ENCODE measurements at regions not wholly inside any gene's neighbourhood (a gene's known extent, or its start where the extent isn't known, plus 50 kb on each side); places are given as distances from the start of the nearest gene placed in this dataset.

GRCh38 chr13:105231579-105231978, 1303.9 kb downstream of the EFNB2 start:
- Histone ChIP-seq H3K9ac (ENCODE audit: low read length) (no peak overlapping the region), H4K20me1 (ENCODE audit: insufficient read depth, low read length) (no peaks in the 10 kb centered on the region), H3K4me3 (ENCODE audit: low read length) (no peak overlapping the region), H3K9me3 (ENCODE audit: insufficient read depth, low read length) (no peaks in the 10 kb centered on the region), H3K36me3 (replicated peaks; ENCODE audit: low read depth, low read length) (no peaks in the 10 kb centered on the region), H3K4me2 (ENCODE audit: low read length) (no peak overlapping the region), H3K27ac (ENCODE audit: low read length) (no peak overlapping the region), H3K4me1 (ENCODE audit: low read length) (no peaks in the 10 kb centered on the region), H2AFZ (ENCODE audit: low read depth, low read length) (no peak overlapping the region), H3K79me2 (ENCODE audit: low read length) (no peaks in the 10 kb centered on the region), H3K27me3 (ENCODE audit: low read depth, low read length) (no peaks in the 10 kb centered on the region)
- no peak for TF ChIP-seq CTCF (IDR thresholded peaks at IDR 0.05; ENCODE audit: low read depth, low read length)
- no peak for TF ChIP-seq EZH2phosphoT487 (IDR thresholded peaks at IDR 0.05; ENCODE audit: low read depth)

GRCh38 chr13:105220881-105221280, 1314.6 kb downstream of the EFNB2 start:
- H4K20me1 ChIP-seq (ENCODE audit: insufficient read depth, low read length), result no peaks in the 10 kb centered on the region
- H3K9ac ChIP-seq (ENCODE audit: low read length), result no peak overlapping the region
- no peak for TF ChIP-seq CTCF (IDR thresholded peaks at IDR 0.05; ENCODE audit: low read depth, low read length)
- TF ChIP-seq EZH2phosphoT487 (IDR thresholded peaks at IDR 0.05; ENCODE audit: low read depth), result no peak
- H3K4me3 ChIP-seq (ENCODE audit: low read length), result no peak overlapping the region
- H3K36me3 ChIP-seq (replicated peaks; ENCODE audit: low read depth, low read length), result no peaks in the 10 kb centered on the region
- no peaks in the 10 kb centered on the region for H3K27me3 ChIP-seq (ENCODE audit: low read depth, low read length)
- no peak overlapping the region for H3K4me2 ChIP-seq (ENCODE audit: low read length)
- H2AFZ ChIP-seq (ENCODE audit: low read depth, low read length), result 0 out of 2 replicates have a peak overlapping the region, but pooled peaks have one; percentile 57
- H3K79me2 ChIP-seq (ENCODE audit: low read length), result no peaks in the 10 kb centered on the region
- no peak overlapping the region for H3K27ac ChIP-seq (ENCODE audit: low read length)
- no peaks in the 10 kb centered on the region for H3K4me1 ChIP-seq (ENCODE audit: low read length)
- H3K9me3 ChIP-seq (ENCODE audit: insufficient read depth, low read length), result no peaks in the 10 kb centered on the region

- H3K9ac ChIP-seq (ENCODE audit: low read length), result no peak overlapping the region
- H3K4me3 ChIP-seq (ENCODE audit: low read length), result no peak overlapping the region
- no peaks in the 10 kb centered on the region for H3K4me1 ChIP-seq (ENCODE audit: low read length)
- H4K20me1 ChIP-seq (ENCODE audit: insufficient read depth, low read length), result no peaks in the 10 kb centered on the region
- TF ChIP-seq CTCF (IDR thresholded peaks at IDR 0.05; ENCODE audit: low read depth, low read length) (no peak), EZH2phosphoT487 (IDR thresholded peaks at IDR 0.05; ENCODE audit: low read depth) (no peak)
- no peaks in the 10 kb centered on the region for H3K36me3 ChIP-seq (replicated peaks; ENCODE audit: low read depth, low read length)
- no peaks in the 10 kb centered on the region for H3K27me3 ChIP-seq (ENCODE audit: low read depth, low read length)
- H2AFZ ChIP-seq (ENCODE audit: low read depth, low read length), result no peak overlapping the region
- H3K79me2 ChIP-seq (ENCODE audit: low read length), result no peaks in the 10 kb centered on the region
- H3K27ac ChIP-seq (ENCODE audit: low read length), result no peak overlapping the region
- no peaks in the 10 kb centered on the region for H3K9me3 ChIP-seq (ENCODE audit: insufficient read depth, low read length)
- no peak overlapping the region for H3K4me2 ChIP-seq (ENCODE audit: low read length)
These were observed 1315.4 kb downstream of the EFNB2 start for GRCh38 chr13:105220063-105220462.

GRCh38 chr13:105219651-105220050, 1315.8 kb downstream of the EFNB2 start:
- Histone ChIP-seq H3K9me3 (ENCODE audit: insufficient read depth, low read length) (no peaks in the 10 kb centered on the region), H3K4me3 (ENCODE audit: low read length) (no peak overlapping the region), H4K20me1 (ENCODE audit: insufficient read depth, low read length) (no peaks in the 10 kb centered on the region), H3K4me2 (ENCODE audit: low read length) (no peak overlapping the region), H3K9ac (ENCODE audit: low read length) (no peak overlapping the region), H2AFZ (ENCODE audit: low read depth, low read length) (no peak overlapping the region), H3K27me3 (ENCODE audit: low read depth, low read length) (no peaks in the 10 kb centered on the region), H3K27ac (ENCODE audit: low read length) (no peak overlapping the region), H3K79me2 (ENCODE audit: low read length) (no peaks in the 10 kb centered on the region), H3K36me3 (replicated peaks; ENCODE audit: low read depth, low read length) (no peaks in the 10 kb centered on the region), H3K4me1 (ENCODE audit: low read length) (no peaks in the 10 kb centered on the region)
- no peak for TF ChIP-seq EZH2phosphoT487 (IDR thresholded peaks at IDR 0.05; ENCODE audit: low read depth)
- TF ChIP-seq CTCF (IDR thresholded peaks at IDR 0.05; ENCODE audit: low read depth, low read length), result no peak

All from OCI-LY3 (cell line).